NCI-H748 (cell line): ENCODE measurements at regions not wholly inside any gene's neighbourhood (a gene's known extent, or its start where the extent isn't known, plus 50 kb on each side); places are given as distances from the start of the nearest gene placed in this dataset.

Experiments
- DNase-seq: peaks from one replicate; lab custom pipeline; 2025; ENCODE audit not compliant: unreplicated experiment; lab: John Stamatoyannopoulos, UW

DNA sequence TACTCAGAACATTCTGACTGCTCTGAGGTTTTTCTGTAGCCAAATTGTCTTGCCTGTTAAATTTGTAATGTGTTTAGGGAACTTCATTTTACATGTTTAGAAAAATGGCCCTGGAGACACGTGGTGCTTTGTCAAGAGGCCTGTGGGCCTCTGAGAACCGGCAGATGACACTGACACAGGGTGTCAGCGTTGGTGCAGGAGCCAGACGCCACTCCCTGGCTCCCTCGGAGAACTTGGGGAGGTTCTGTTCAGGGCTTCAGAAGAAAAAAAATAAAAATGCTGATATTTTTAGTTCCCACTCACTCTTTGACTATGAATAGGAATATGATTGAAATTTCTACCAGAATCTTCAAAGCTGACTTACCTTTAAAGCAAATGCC is 190.9 kb upstream of the GATB start:
- DNase-seq: peak; percentile 19

DNA sequence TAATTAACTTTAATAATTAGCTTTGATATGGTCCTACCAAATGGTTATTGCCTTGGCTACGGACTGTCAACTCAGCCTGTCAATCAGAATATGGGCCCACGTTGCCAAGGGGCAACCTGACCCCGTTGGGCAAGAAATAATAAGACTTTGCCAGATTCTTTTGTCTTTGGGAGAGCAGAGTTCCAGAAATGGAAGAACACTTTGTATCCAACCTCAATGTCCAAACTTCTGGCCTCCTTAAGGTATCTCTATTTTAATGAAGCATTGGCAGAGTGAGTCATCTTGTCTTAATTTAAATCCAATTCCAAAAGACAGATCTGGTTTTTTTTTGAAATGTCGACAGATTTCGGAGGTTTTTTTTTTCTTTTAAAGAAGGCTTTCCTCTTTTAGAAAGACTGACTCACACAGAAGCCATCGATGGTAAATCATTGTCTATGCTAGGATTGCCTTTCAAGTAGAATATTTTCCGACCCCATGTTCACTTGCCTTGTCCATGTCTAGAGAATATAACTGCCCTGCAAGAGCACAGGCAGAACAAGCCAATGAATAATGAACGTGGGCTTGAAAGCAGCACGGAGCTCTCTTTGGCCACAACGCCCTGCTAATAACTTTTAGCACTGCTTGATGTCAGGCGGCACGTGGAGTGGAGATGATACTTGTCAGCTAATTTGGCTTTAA is 190.3 kb upstream of the GATB start:
- DNase-seq: no peak

- DNase-seq: no peak
Measured at GRCh38 chr4:151948351-151949016, 187.7 kb upstream of the GATB start.

DNA sequence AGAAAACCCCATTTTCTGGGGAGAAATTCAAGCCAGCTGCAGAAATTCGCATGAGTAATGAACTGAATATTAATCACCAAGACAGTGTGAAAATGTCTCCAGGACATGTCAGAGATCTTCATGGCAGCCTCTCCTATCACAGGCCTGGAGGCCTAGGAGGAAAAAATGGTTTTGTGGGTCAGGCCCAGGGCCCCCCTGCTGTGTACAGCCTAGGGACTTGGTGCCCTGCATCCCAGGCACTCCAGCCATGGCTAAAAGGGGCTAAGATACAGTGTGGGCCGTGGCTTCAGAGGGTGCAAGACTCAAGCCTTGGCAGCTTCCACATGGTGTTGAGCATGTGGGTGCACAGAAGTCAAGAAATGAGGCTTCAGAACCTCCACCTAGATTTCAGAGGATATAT is 185.9 kb upstream of the GATB start:
- DNase-seq: no peak

DNA sequence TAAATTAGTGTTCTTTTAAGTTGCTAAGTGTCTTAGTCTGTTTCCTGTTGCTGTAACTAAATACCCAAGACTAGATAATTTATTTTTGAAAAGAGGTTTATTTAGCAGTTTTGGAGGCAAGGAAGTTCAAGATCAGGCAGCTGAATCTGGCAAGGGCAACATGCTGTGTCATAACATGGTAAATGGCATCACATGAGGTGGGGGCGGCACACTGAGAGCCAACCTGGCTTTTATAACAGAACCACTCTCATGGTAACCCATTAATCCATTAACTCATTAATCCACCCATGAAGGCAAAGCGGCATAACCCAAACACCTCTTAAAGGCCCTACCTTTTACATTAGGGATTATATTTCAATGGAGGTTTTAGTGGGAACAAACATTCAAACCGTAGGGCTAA is 182.2 kb upstream of the GATB start:
- no peak for DNase-seq

DNA sequence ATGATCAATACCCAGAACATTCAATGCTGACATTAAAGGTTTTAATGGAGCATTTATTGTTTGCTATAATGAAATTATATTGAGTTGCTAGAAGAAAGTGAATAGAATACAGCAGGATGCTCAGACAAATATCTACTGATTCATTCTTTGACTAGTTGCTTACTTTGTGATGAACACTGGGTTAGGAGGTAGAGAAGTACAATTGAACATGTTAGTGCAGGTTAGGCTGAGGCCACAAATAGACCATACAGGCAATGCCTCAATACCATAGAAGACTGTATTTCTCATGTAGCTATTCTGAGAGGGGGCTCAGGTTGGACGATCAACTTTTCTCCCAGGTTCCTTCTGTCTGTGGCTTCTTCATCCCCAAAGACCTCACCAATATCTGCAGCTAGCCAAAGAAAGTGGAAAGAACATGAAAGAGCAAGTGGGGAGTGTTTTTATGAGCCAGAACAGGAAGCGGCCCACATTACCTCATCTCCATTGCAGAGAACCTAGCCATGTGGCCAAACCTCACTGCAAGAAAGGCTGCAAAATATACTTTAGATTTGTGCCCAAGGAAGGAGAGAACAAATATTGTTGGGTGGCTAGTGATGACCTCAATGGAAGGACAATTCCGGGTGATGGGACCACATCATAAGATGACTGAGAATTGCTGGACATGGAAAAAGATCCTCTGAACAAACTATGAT is 180.3 kb upstream of the GATB start:
- no peak for DNase-seq

GRCh38 chr4:151940291-151940690 is 179.5 kb upstream of the GATB start:
- no peak for DNase-seq

- DNase-seq: no peak
Measured at GRCh38 chr4:151939670-151940069, 178.9 kb upstream of the GATB start.

DNA sequence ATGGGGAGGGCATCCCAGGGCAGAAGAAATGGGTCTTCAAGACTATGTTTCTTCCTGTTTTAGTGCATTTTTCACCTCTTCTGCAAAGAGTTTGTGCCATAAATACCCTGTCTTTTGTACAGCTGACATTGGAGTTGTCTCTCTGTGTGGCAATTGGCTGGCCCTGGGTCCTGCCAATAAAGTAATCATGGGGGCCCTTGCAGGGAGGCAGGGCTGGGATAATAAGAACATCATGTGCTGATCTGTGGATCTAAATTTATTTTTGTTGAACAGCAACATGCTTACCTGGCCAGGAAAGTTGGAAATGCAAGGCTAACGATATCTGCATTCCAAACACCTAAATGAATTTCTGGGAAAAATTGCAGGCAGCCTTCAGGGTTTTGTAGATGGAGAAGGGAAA is 174.6 kb upstream of the GATB start:
- no peak for DNase-seq

DNA sequence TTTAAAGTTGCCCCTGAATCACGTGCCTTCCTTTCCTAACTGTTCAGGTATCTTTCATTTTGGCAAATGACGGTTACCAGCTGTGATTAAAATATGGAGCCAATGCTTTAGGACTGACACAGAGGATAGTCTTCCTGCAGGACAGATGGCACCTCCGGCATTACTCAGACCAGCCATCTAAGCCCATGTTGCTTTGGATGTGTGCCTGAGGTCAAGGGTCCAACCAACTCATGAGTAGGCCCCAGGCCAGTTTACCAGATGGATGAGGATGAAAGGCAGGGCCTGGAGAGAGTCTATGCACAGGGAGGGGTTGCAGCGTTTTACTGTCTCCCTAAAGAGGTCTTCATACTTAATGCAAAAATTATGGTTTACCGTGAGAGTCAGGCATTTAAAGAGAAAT is 174.0 kb upstream of the GATB start:
- DNase-seq: no peak

GRCh38 chr4:151933122-151933827 is 172.5 kb upstream of the GATB start:
- DNase-seq: no peak

- DNase-seq: peak; percentile 72
Measured at GRCh38 chr4:151931563-151931962, 170.8 kb upstream of the GATB start.

DNA sequence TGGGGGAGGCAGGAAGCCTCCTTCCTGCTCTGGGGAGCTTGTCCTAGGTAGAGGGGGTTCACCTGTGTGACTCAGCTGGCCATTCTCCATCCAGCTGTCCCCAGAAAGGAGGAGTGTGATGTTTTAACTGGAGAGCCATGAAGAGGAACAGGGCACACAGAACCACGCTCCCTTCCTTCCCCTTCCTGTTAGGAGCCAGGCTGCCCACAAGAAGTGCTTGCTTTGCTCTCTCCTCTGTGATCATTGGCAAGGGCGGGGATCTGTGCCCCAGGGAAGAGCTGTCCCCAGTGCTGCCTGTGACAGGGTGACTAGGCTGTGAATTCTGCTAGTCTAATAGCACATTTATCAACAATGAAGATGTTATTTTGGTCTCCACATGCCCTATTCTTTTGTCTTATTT is 169.6 kb upstream of the GATB start:
- DNase-seq: no peak

GRCh38 chr4:151928112-151928511 is 167.3 kb upstream of the GATB start:
- DNase-seq: no peak

- DNase-seq: no peak
Measured at GRCh38 chr4:151922811-151923210, 162.0 kb upstream of the GATB start.

DNA sequence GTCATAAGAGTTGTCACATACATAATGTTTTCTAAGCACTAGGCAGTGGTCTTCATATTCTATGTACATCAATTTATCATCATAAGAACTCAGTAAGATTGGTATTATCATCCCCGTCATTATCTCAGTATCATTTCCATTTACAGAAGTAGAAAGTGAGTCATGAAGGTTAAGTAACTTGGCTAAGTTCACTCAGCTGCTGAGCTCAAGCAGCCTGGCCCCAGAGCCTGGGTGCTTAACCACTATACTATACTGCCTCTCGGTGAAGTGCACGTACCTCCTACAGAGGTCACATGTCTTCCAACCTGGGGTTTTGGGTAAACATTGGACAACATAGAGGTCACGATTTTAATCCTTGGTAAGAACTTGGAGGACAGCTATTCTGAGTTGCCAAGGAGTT is 161.5 kb upstream of the GATB start:
- no peak for DNase-seq

- no peak for DNase-seq
Measured at GRCh38 chr4:151921811-151922210, 161.0 kb upstream of the GATB start.

DNA sequence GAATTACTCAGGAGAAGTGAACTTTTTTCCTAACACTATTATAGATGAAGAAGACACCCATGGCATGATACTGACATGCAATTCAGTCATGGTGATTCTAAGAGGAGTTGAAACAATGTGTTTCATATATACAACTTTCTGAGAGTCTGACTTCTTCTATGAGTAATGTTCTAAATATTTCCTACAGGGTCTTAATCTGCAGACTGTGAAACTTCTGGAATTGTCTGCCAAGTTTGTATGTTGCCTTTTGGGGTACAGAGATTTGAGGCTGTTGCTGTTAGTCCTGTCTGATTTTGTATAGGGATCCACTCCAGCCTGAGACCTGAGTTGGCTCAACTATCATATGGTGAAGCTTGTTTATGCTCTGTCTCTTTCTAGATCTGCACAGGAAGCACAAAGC is 160.6 kb upstream of the GATB start:
- DNase-seq: no peak

DNA sequence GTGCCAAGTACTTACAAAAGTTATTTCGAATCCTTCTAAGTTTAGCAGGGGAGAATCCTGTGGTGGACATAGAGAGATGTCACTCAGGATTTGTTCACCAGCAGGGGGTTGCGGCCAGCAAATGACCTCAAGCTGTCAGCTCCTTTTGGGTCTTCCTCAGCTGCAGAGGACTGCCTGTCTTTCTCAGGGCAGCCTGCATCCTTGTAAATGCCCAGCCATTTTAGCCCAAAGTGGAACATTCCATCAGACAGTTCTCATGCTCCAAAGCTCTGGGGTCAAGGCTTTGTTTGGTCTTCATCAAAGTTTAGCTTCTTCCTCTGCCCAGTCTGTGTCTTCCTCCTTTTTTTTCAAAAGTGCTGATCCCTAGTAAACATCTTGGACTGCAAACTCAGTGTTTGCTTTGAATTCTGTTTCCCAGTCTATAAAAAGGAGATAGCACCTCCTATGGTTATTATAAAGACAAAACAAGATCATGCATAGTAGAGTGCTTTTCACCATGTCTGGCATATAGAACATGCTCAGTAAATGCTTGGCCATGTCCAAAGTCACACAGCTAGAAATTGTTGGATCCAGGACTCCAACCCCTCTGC is 156.4 kb upstream of the GATB start:
- no peak for DNase-seq

DNA sequence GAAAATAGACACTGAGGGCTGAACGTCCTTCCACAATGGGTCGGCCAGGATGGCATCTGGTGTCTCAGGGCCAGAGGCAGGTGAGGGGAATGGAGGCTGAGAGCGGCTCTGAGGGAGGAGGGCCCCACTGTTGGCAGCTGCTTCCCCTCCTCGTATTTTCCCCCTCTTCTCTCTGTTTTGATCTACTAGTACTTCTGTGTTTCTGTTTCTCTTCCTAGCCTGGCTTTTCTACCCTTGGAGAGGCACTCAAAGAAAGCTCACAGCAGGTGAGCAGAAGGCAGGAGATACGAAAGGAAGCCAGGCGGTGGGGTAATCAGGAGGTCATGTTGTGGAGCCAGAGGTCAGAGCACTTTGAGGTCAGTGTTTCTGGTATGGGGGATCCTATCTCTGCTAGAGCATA is 151.8 kb upstream of the GATB start:
- no peak for DNase-seq

DNA sequence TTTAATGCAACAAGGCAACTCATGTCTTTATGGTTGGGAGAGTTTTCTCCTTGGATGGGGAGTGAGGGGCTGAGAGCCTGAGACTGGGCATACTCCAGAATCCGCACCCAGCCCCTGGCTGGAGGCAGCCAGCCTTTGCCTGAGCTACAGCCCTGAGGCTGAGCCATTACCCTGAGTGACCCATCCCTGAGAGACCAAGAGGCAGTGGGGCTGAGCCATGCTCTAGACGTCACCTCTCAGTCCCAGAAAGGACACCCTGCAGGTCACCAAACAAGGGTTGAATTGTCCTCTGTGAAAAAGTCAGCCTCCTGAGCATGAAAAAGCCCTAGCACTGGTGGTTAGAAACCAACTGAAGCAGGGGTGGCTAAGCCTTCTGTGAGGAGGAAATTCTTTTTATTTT is 151.2 kb upstream of the GATB start:
- no peak for DNase-seq
